K562 (cell line): ENCODE measurements at regions not wholly inside any gene's neighbourhood (a gene's known extent, or its start where the extent isn't known, plus 50 kb on each side); places are given as distances from the start of the nearest gene placed in this dataset.

Source experiments
- ATAC-seq: fragments of 200-7000 bp; cut with Tn5 transposase; 3 replicates; pipeline ENCODE4 v1.9.1; 2020; ENCODE audit warnings: moderate library complexity
- BruUV-seq: library from RNA; stranded (reverse); fragments of 400-500 nt; replicated peaks from 2 replicates; lab custom pipeline; 2021; lab: Mats Ljungman, UMichigan
- CTCF ChIA-PET: fragments of 300-600 bp; formaldehyde crosslinking; extraction: SDS; loops from one replicate; lab custom pipeline; 2021; ENCODE audit warnings: low intra/inter-chr PET ratio; lab: Yijun Ruan, JAX
- POLR2A ChIA-PET: fragments of 300-600, 350-650 bp; sonication (Branson Sonifier 250); formaldehyde crosslinking; extraction: SDS; loops from one replicate; lab custom pipeline; 2021; ENCODE audit warnings: antibody characterized with exemption, inconsistent platforms; lab: Yijun Ruan, JAX
- DNase-seq, 4 experiments: peaks; one replicate each; pipeline versions ENCODE4 v3.0.0 to v3.0.0-alpha.2; 2011 to 2018; ENCODE audit warnings: low spot score in 3 of 4, mixed read lengths in 3 of 4; ENCODE audit errors: extremely low read depth in 1 of 4
- FAIRE-seq: peaks from 2 replicates; lab custom pipeline; 2011; peaks lifted over from hg19 to GRCh38; lab: Jason Lieb, UNC
- H2AFZ ChIP-seq: 2 replicates; pipeline ENCODE4 v1.6.0; 2011; ENCODE audit warnings: low read depth, low read length, control low read depth, inconsistent platforms
- H3K27ac ChIP-seq: fragments of 200-600 bp; 3 replicates; pipeline ENCODE4 v1.8.0; 2011; ENCODE audit warnings: low read depth, mild to moderate bottlenecking, control low read depth, inconsistent platforms, low read length, moderate library complexity, mixed read lengths; ENCODE audit errors: extremely low read depth
- H3K27me3 ChIP-seq, 2 experiments: fragments of 300-600 bp in 1 of 2; 2 replicates in 1 of 2; 3 replicates in 1 of 2; pipeline versions ENCODE4 v1.6.0 to v1.8.0; 2011; ENCODE audit warnings: inconsistent platforms in 2 of 2, low read length in 2 of 2, mild to moderate bottlenecking in 1 of 2, mixed read lengths in 1 of 2, moderate library complexity in 1 of 2; ENCODE audit not compliant: control insufficient read depth in 2 of 2, insufficient read depth in 2 of 2
- H3K36me3 ChIP-seq: fragments of 300-600 bp; 3 replicates; pipeline ENCODE4 v1.8.0; 2011; ENCODE audit warnings: mild to moderate bottlenecking, low read length, inconsistent platforms; ENCODE audit not compliant: control insufficient read depth, insufficient read depth
- H3K4me1 ChIP-seq, 2 experiments: fragments of 200-600 bp in 1 of 2; replicated peaks in 1 of 2; 2 replicates in 1 of 2; 3 replicates in 1 of 2; pipeline versions ENCODE4 v1.5.1 to v1.8.0; 2011; ENCODE audit warnings: inconsistent platforms in 2 of 2, low read length in 2 of 2, mild to moderate bottlenecking in 1 of 2, mixed read lengths in 1 of 2, moderate library complexity in 1 of 2; ENCODE audit not compliant: control insufficient read depth in 2 of 2, insufficient read depth in 2 of 2
- H3K4me2 ChIP-seq: 2 replicates; pipeline ENCODE4 v1.6.1; 2011; ENCODE audit warnings: low read length, control low read depth, inconsistent platforms, mixed read lengths; ENCODE audit not compliant: insufficient read depth
- H3K4me3 ChIP-seq: fragments of 200-600 bp; sonication (generic), shearing (Covaris generic); 2 replicates; pipeline ENCODE4 v1.5.1; 2016; ENCODE audit warnings: control low read depth, inconsistent platforms
- H3K79me2 ChIP-seq: fragments of 200-600 bp; 3 replicates; pipeline ENCODE4 v1.8.0; 2011; ENCODE audit warnings: low read length, inconsistent platforms; ENCODE audit not compliant: control insufficient read depth, insufficient read depth
- H3K9ac ChIP-seq, 2 experiments: 2 replicates each; pipeline versions ENCODE4 v1.6.0 to v1.6.1; 2011; ENCODE audit warnings: low read depth in 2 of 2, low read length in 2 of 2, control low read depth in 1 of 2, inconsistent platforms in 1 of 2, mild to moderate bottlenecking in 1 of 2, mixed read lengths in 1 of 2; ENCODE audit not compliant: insufficient read depth in 1 of 2
- H3K9me1 ChIP-seq: one replicate; pipeline ENCODE4 v1.6.0; 2011; ENCODE audit warnings: inconsistent platforms, mild to moderate bottlenecking, low read length, moderate library complexity; ENCODE audit not compliant: control insufficient read depth, insufficient read depth
- H3K9me3 ChIP-seq: replicated peaks from 2 replicates; pipeline ENCODE4 v1.5.1; 2011; ENCODE audit warnings: low read depth, low read length, inconsistent platforms; ENCODE audit not compliant: control insufficient read depth, insufficient read depth
- H4K20me1 ChIP-seq: replicated peaks from 2 replicates; pipeline ENCODE4 v1.6.1; 2011; ENCODE audit warnings: low read length, inconsistent platforms, mixed read lengths; ENCODE audit not compliant: control insufficient read depth, insufficient read depth
- ETV6 ChIP-seq, 3 experiments: fragments of 150-350 bp in 1 of 3; sonication (generic) in 1 of 3; formaldehyde crosslinking in 1 of 3; IDR thresholded peaks; 2 replicates each; pipeline versions ENCODE4 v1.6.1 to v1.8.0; 2014 to 2022; ENCODE audit warnings: borderline replicate concordance in 2 of 3, low read depth in 2 of 3, antibody characterized with exemption in 1 of 3, low read length in 1 of 3, mild to moderate bottlenecking in 1 of 3, missing genetic modification reagents in 1 of 3
- MCM7 ChIP-seq, 2 experiments: fragments of 450-650 bp; IDR thresholded peaks; 2 replicates each; pipeline ENCODE4 v1.6.1; 2016 to 2018
- MEF2D ChIP-seq: conservative IDR thresholded peaks from 2 replicates; pipeline ENCODE4 v1.6.1; 2016; ENCODE audit warnings: low read depth, missing genetic modification characterization, missing compliant biosample characterization
- NR1H2 ChIP-seq: sonication (generic); formaldehyde crosslinking; IDR thresholded peaks from 2 replicates; pipeline ENCODE4 v1.4.0; 2020; ENCODE audit warnings: mild to moderate bottlenecking, missing genetic modification reagents
- NR4A1 ChIP-seq, 2 experiments: fragments of 250-450 bp in 1 of 2; fragments of 450-650 bp in 1 of 2; sonication (Bioruptor Pico) in 1 of 2; IDR thresholded peaks; 2 replicates each; pipeline versions ENCODE4 v1.4.0 to v1.6.1; 2016 to 2020; ENCODE audit warnings: mild to moderate bottlenecking in 2 of 2, missing compliant biosample characterization in 1 of 2, missing genetic modification characterization in 1 of 2, moderate library complexity in 1 of 2
- REST ChIP-seq, 2 experiments: fragments of 450-650 bp; formaldehyde crosslinking in 1 of 2; IDR thresholded peaks; 2 replicates each; pipeline versions ENCODE4 v1.4.0 to v1.6.1; 2014 to 2020; ENCODE audit warnings: mild to moderate bottlenecking in 2 of 2, borderline replicate concordance in 1 of 2, low read depth in 1 of 2
- ZBTB17 ChIP-seq: fragments of 450-650 bp; formaldehyde crosslinking; IDR thresholded peaks from 2 replicates; pipeline ENCODE4 v1.4.0; 2020; ENCODE audit warnings: mild to moderate bottlenecking
- ZBTB43 ChIP-seq: sonication (generic); formaldehyde crosslinking; IDR thresholded peaks from 2 replicates; pipeline ENCODE4 v1.8.0; 2023; ENCODE audit warnings: mild to moderate bottlenecking, missing genetic modification reagents
- ZNF551 ChIP-seq: fragments of 250-450 bp; sonication (Bioruptor Pico); IDR thresholded peaks from 2 replicates; pipeline ENCODE4 v1.5.0; 2021; ENCODE audit warnings: mild to moderate bottlenecking, moderate library complexity
- ZNF583 ChIP-seq: fragments of 250-450 bp; sonication (Bioruptor Pico); IDR thresholded peaks from 2 replicates; pipeline ENCODE4 v1.4.0; 2020
- WGBS: fragments of 100-300 bp; shearing (Covaris generic); methylation state at CpG from one replicate; pipeline ENCODE4 v1.1.6; 2016; ENCODE audit warnings: low coverage, mixed read lengths; ENCODE audit not compliant: insufficient coverage; ENCODE audit errors: missing lambda C conversion rate; 5-methylcytosine and 5-hydroxymethylcytosine counted together
- in situ Hi-C: fragments of 300-500 bp; cut with MboI; formaldehyde crosslinking; loops from 4 replicates; pipeline ENCODE4 v1.15.0; 2018; ENCODE audit warnings: inconsistent platforms, mixed read lengths
- intact Hi-C: fragments of 100-400 bp; cut with micrococcal nuclease; formaldehyde crosslinking; loops from 2 replicates; pipeline ENCODE4 v1.14.2; 2022
- TF ChIP-seq, protein P1 (sequence below), 2 experiments: fragments of 450-650 bp; IDR thresholded peaks; 2 replicates each; pipeline ENCODE4 v1.6.1; 2016

DNA sequence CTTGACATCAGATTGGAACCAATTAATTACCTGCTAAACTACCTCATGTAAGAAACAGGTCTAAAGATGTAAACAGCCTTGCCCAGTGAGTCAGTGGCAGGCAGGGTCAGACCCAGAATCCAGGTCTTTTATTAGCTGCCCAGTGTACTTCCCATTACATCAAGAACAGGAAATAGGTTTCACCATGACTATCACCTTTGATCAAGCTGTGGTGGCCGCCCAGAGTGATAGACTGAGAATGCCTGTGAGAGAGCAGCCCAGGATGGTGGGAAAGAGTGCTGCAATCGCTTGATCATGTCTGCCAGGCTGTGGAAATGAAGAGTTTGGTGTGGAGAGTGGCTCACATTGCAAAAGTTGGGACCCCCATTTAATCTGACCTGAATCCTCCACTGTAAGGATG is 61.3 kb upstream of the PIAS1 start:
- no peaks in the 10 kb centered on the region for H4K20me1 ChIP-seq
- peaks cover 6 to 13% of the 10 kb centered on the region in 2 experiments; a peak in 3 of 5 replicates for H3K27me3 ChIP-seq
- H3K36me3 ChIP-seq: no peaks in the 10 kb centered on the region
- ChIA-PET POLR2A (no interaction called here), CTCF (no interaction called here)
- H3K9me3 ChIP-seq: no peaks in the 10 kb centered on the region
- H2AFZ ChIP-seq: no peak overlapping the region
- H3K4me3 ChIP-seq: no peak overlapping the region
- no TSS peak for BruUV-seq
- no peak overlapping the region for H3K27ac ChIP-seq
- H3K9ac ChIP-seq: no peak overlapping the region
- FAIRE-seq: no peak
- in situ Hi-C loops (no loop called here), intact Hi-C loops (no loop called here)
- no peak for DNase-seq
- no peaks in the 10 kb centered on the region for H3K79me2 ChIP-seq
- no peaks in the 10 kb centered on the region for H3K9me1 ChIP-seq
- no peak overlapping the region for H3K4me2 ChIP-seq
- peak; percentile 54; the same call in 2 of the 3 replicates for ATAC-seq
- 32% methylated on average over 2 of the region's 2 CpGs for WGBS
- H3K4me1 ChIP-seq: peaks cover 0 to 6% of the 10 kb centered on the region in 2 experiments; a peak in 3 of 5 replicates
- TF ChIP-seq NR4A1 (CRISPR knock-in tag; IDR thresholded peaks at IDR 0.05): no peak
- no peak for TF ChIP-seq NR4A1 (tag; IDR thresholded peaks at IDR 0.05)
- TF ChIP-seq, protein P1, sequence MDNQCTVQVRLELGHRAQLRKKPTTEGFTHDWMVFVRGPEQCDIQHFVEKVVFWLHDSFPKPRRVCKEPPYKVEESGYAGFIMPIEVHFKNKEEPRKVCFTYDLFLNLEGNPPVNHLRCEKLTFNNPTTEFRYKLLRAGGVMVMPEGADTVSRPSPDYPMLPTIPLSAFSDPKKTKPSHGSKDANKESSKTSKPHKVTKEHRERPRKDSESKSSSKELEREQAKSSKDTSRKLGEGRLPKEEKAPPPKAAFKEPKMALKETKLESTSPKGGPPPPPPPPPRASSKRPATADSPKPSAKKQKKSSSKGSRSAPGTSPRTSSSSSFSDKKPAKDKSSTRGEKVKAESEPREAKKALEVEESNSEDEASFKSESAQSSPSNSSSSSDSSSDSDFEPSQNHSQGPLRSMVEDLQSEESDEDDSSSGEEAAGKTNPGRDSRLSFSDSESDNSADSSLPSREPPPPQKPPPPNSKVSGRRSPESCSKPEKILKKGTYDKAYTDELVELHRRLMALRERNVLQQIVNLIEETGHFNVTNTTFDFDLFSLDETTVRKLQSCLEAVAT (IDR thresholded peaks at IDR 0.05): peak in 1 of 2 experiments; percentile 96; a peak in 2 of 4 replicates
- peak; percentile 88 for TF ChIP-seq ZBTB17 (CRISPR knock-in tag)
- TF ChIP-seq REST (IDR thresholded peaks at IDR 0.05; ENCODE audit: borderline replicate concordance): peak; percentile 28; the same call in 1 of the 2 replicates
- no peak for TF ChIP-seq REST (CRISPR knock-in tag; IDR thresholded peaks at IDR 0.05; ENCODE audit: low read depth)
- no peak for TF ChIP-seq ZBTB43 (CRISPR knock-in tag)
- TF ChIP-seq ZNF551 (CRISPR knock-in tag): no peak
- no peak for TF ChIP-seq MEF2D (tag)
- no peak for TF ChIP-seq NR1H2 (CRISPR knock-in tag)
- no peak for TF ChIP-seq ZNF583 (CRISPR knock-in tag)
- no peak for TF ChIP-seq ETV6 (IDR thresholded peaks at IDR 0.05; ENCODE audit: borderline replicate concordance in 1 of 2, low read depth in 2 of 2, low read length in 1 of 2)
- no peak for TF ChIP-seq ETV6 (CRISPR knock-in tag; IDR thresholded peaks at IDR 0.05; ENCODE audit: borderline replicate concordance)
- TF ChIP-seq MCM7 (IDR thresholded peaks at IDR 0.05): no peak
